ENCODE measurements at regions not wholly inside any gene's neighbourhood (a gene's known extent, or its start where the extent isn't known, plus 50 kb on each side); places are given as distances from the start of the nearest gene placed in this dataset.

DNA sequence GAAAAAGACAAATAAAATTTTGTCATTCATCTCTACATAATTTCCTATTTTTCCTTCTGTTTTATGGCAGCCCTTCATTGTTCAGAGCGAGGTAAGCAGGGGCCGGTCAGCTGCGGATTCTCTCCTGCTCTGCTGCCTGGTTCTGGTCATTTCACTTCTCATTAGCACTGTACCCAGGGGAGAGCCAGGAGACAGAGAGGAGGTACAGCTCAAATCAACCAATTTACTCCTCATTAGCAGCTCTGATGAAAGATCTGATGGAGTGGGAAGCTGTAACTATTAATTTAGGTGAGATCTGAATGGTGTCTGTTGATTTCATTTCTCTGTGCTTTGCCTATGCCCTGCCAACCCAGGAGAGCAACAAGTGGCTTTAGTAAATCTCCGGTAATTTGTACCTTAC is 241.5 kb upstream of the PFKP start:
- Histone ChIP-seq H3K36me3 (no peaks in the 10 kb centered on the region), H3K4me1 (no peaks in the 10 kb centered on the region), H3K27ac (no peak overlapping the region), H3K9me3 (no peaks in the 10 kb centered on the region), H3K27me3 (no peaks in the 10 kb centered on the region), H3K4me3 (no peak overlapping the region)
- DNase-seq, result no peak
- no peak for TF ChIP-seq POLR2A (IDR thresholded peaks at IDR 0.05)
- TF ChIP-seq, protein P1, sequence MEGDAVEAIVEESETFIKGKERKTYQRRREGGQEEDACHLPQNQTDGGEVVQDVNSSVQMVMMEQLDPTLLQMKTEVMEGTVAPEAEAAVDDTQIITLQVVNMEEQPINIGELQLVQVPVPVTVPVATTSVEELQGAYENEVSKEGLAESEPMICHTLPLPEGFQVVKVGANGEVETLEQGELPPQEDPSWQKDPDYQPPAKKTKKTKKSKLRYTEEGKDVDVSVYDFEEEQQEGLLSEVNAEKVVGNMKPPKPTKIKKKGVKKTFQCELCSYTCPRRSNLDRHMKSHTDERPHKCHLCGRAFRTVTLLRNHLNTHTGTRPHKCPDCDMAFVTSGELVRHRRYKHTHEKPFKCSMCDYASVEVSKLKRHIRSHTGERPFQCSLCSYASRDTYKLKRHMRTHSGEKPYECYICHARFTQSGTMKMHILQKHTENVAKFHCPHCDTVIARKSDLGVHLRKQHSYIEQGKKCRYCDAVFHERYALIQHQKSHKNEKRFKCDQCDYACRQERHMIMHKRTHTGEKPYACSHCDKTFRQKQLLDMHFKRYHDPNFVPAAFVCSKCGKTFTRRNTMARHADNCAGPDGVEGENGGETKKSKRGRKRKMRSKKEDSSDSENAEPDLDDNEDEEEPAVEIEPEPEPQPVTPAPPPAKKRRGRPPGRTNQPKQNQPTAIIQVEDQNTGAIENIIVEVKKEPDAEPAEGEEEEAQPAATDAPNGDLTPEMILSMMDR (IDR thresholded peaks at IDR 0.05), result no peak

DNA sequence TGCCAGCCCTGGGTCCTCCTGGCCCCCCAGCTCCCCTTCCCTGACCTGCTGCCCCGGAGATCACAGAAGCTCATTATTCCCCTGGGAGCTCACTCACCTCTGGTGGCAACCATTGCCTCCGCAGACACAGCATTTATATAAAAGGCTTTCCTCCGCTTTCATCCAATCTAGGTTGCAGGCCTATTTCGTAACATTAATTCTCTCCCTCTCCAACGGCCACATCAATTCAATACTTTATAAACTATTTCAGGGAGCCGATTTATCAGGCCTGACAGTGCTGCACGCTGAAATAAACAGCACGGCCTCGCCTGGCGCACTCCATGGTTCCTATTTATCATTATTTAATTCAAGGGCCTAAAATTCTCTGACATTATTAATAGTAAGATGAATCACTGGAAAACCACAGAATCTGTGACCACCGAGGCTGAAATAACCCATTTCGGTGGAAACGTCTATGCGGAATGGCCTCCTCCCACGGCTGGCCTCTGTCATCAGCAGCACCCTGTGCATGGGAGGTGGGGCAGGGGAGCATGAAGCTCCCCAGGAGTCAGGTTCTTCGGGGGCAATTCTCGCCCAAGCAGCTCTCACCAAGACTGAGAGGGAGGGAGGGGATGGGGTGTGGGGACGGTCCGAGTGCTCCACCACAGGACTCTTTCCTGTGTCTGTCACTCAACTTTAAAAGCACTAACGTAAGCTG is 249.3 kb upstream of the PFKP start:
- Histone ChIP-seq H3K27me3 (no peaks in the 10 kb centered on the region), H3K27ac (no peak overlapping the region), H3K36me3 (no peaks in the 10 kb centered on the region), H3K4me1 (peaks cover 0 to 8% (median 0%) of the 10 kb centered on the region in 4 donors), H3K9me3 (no peaks in the 10 kb centered on the region), H3K4me3 (no peak overlapping the region)
- no peak for DNase-seq
- no peak for TF ChIP-seq POLR2A (IDR thresholded peaks at IDR 0.05)
- TF ChIP-seq, protein P1 (IDR thresholded peaks at IDR 0.05), result no peak

DNA sequence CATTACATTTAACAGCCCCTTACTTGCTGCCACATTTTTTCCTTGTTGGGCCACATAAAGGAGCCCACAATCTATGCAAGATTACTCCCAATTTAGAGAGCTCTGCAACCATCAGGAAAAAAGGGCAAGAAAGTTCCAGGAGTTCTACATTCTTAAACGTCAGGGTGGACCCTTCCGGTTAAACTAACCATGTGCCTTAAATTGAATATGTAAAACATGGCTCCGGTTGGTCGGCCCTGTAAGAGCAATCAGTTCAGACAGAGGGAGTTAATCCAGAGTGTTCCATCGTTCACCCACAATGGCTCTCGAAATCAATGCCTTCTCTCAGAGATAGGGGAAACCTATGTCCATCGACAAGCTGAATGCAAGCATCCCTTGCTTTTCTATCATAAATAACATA is 253.7 kb upstream of the PFKP start:
- no peak for TF ChIP-seq POLR2A (IDR thresholded peaks at IDR 0.05)
- TF ChIP-seq, protein P1 (IDR thresholded peaks at IDR 0.05), result no peak
- H3K4me3 ChIP-seq, result no peak overlapping the region
- no peaks in the 10 kb centered on the region for H3K36me3 ChIP-seq

DNA sequence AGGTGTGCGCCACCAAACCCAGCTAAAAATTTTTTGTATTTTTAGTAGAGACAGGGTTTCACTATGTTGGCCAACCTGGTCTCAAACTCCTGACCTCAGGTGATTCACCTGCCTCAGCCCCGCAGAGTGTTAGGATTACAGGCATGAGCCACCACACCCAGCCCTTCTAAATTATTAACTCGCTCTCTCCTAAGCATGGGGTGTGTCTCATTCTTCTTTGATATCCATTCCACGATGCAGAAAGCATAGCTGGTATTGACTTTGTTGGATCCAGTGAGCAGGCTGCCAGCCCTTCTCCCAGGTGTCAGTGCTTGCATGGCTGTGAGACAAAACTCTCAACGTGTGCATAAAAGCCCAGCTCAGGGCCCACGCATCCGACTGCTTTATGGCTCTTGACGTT is 254.1 kb upstream of the PFKP start:
- no peak for DNase-seq
- no peaks in the 10 kb centered on the region for H3K27me3 ChIP-seq
- H3K4me3 ChIP-seq, result no peak overlapping the region

More for the DNA sequence above, 253.7 kb upstream of the PFKP start:
- H3K27ac ChIP-seq, result no peak overlapping the region
- DNase-seq, result no peak
- no peaks in the 10 kb centered on the region for H3K27me3 ChIP-seq
- no peaks in the 10 kb centered on the region for H3K9me3 ChIP-seq
- H3K4me1 ChIP-seq, result peaks cover 0 to 8% (median 0%) of the 10 kb centered on the region in 4 donors

DNA sequence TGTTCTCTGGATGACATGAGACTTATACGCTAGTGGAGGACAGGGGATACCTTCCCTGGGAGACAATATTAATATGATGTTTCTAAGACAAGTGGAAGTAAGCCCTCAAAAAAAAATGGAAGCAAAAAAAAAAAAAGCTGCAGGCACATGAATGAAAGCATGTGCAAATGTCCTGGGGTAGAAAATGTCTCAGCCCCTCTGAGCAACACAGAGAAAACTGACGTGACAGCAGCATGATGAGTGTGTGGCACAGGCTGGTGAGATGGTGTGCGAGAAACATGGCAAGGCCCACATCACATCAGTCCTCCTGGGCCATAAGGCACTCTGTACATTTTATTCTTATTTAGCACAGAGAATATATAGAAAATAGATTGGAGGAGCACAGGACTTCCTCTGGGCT is 254.7 kb upstream of the PFKP start:
- Histone ChIP-seq H3K4me3 (no peak overlapping the region), H3K4me1 (peaks cover 0 to 3% (median 0%) of the 10 kb centered on the region in 4 donors), H3K36me3 (no peaks in the 10 kb centered on the region), H3K27ac (no peak overlapping the region), H3K9me3 (no peaks in the 10 kb centered on the region), H3K27me3 (no peaks in the 10 kb centered on the region)
- DNase-seq, result no peak
- TF ChIP-seq, protein P1 (IDR thresholded peaks at IDR 0.05), result no peak
- TF ChIP-seq POLR2A (IDR thresholded peaks at IDR 0.05), result no peak

More for the DNA sequence above, 254.1 kb upstream of the PFKP start:
- Histone ChIP-seq H3K9me3 (no peaks in the 10 kb centered on the region), H3K27ac (no peak overlapping the region), H3K4me1 (peaks cover 0 to 8% (median 0%) of the 10 kb centered on the region in 4 donors), H3K36me3 (no peaks in the 10 kb centered on the region)
- TF ChIP-seq POLR2A (IDR thresholded peaks at IDR 0.05), result no peak
- TF ChIP-seq, protein P1 (IDR thresholded peaks at IDR 0.05), result no peak
